HL-60 (cell line): ENCODE measurements at regions not wholly inside any gene's neighbourhood (a gene's known extent, or its start where the extent isn't known, plus 50 kb on each side); places are given as distances from the start of the nearest gene placed in this dataset.
"Not testable (repeated sequence)": the region's sequence is repeated elsewhere in the genome, so short reads cannot be mapped to it uniquely, and the experiment has no call there.

Experiments
- DNase-seq, 2 experiments: peaks; one replicate each; pipeline ENCODE4 v3.0.0-alpha.2; 2010 to 2020; ENCODE audit warnings: low read depth in 1 of 2, low spot score in 1 of 2
- H3K27ac ChIP-seq: fragments of 250-450 bp; sonication (Bioruptor Pico); replicated peaks from 2 replicates; pipeline ENCODE4 v1.5.1; 2020; ENCODE audit warnings: mild to moderate bottlenecking, moderate library complexity
- H3K27me3 ChIP-seq: fragments of 250-450 bp; sonication (Bioruptor Pico); 2 replicates; pipeline ENCODE4 v1.5.1; 2021; ENCODE audit warnings: mild to moderate bottlenecking, moderate library complexity; ENCODE audit not compliant: insufficient read depth, poor library complexity, severe bottlenecking
- H3K4me3 ChIP-seq: replicated peaks from 2 replicates; pipeline ENCODE4 v1.5.1; 2011; ENCODE audit warnings: mild to moderate bottlenecking, control low read depth, low read length; ENCODE audit not compliant: insufficient read depth
- GABPA ChIP-seq: IDR thresholded peaks from 2 replicates; pipeline ENCODE4 v1.6.1; 2012; ENCODE audit warnings: low read depth
- POLR2AphosphoS5 ChIP-seq: IDR thresholded peaks from 2 replicates; pipeline ENCODE4 v1.6.1; 2012; ENCODE audit warnings: low read depth
- SPI1 ChIP-seq: IDR thresholded peaks from 2 replicates; pipeline ENCODE4 v1.6.1; 2012; ENCODE audit warnings: low read depth, mild to moderate bottlenecking, borderline replicate concordance
- TF ChIP-seq, protein P1 (sequence below): IDR thresholded peaks from 2 replicates; pipeline ENCODE4 v1.6.1; 2012; ENCODE audit warnings: low read depth; ENCODE audit not compliant: insufficient replicate concordance
- TF ChIP-seq, protein P2 (sequence below): IDR thresholded peaks from one replicate; pipeline ENCODE4 v1.5.1; 2011; ENCODE audit warnings: low read length, control low read depth, inconsistent platforms; ENCODE audit not compliant: insufficient read depth

DNA sequence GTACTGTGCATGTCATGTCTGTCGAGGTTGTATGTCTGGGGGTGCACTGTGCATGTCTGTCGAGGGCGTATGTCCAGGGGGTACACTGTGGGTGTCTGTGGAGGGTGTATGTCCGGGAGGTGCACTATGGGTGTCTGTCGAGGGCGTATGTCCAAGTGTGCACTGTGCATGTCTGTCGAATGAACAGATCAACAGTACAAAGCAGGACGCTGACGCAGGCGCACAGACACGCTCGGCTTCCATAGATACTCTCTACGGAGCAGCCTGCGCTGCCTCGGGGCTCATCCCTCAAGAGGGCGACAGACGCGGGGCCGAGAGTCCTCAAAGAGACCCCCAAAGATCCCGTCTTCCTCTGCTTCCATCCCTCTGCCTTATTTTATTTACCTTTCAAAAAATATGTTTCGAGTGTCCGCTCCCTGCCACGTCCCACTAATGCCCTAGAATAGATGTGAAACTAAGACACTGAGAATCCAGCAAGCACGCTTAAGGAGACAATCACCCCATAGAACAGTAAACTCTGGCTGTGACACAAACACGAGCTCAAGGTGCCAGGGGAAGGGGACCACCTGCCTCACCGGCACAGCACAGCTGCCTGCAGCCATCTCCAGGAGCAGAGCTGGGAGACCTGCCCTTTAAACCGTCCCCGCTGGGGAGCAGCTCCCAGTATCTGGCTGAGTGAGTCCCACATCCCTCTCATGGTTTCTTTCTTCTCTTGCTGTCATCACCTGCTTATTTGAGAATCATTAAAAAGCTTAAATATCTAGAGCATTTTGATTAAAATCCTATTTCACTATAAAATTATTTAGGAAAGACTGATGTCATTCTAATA, 250.5 kb upstream of the MYT1L start:
- Histone ChIP-seq H3K27me3 (no peaks in the 10 kb centered on the region), H3K4me3 (no peak overlapping the region), H3K27ac (no peak overlapping the region)
- no peak for DNase-seq
- TF ChIP-seq POLR2AphosphoS5, result no peak
- TF ChIP-seq GABPA, result no peak
- TF ChIP-seq, protein P1, sequence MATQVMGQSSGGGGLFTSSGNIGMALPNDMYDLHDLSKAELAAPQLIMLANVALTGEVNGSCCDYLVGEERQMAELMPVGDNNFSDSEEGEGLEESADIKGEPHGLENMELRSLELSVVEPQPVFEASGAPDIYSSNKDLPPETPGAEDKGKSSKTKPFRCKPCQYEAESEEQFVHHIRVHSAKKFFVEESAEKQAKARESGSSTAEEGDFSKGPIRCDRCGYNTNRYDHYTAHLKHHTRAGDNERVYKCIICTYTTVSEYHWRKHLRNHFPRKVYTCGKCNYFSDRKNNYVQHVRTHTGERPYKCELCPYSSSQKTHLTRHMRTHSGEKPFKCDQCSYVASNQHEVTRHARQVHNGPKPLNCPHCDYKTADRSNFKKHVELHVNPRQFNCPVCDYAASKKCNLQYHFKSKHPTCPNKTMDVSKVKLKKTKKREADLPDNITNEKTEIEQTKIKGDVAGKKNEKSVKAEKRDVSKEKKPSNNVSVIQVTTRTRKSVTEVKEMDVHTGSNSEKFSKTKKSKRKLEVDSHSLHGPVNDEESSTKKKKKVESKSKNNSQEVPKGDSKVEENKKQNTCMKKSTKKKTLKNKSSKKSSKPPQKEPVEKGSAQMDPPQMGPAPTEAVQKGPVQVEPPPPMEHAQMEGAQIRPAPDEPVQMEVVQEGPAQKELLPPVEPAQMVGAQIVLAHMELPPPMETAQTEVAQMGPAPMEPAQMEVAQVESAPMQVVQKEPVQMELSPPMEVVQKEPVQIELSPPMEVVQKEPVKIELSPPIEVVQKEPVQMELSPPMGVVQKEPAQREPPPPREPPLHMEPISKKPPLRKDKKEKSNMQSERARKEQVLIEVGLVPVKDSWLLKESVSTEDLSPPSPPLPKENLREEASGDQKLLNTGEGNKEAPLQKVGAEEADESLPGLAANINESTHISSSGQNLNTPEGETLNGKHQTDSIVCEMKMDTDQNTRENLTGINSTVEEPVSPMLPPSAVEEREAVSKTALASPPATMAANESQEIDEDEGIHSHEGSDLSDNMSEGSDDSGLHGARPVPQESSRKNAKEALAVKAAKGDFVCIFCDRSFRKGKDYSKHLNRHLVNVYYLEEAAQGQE, result no peak
- TF ChIP-seq SPI1, result no peak
- TF ChIP-seq, protein P2, sequence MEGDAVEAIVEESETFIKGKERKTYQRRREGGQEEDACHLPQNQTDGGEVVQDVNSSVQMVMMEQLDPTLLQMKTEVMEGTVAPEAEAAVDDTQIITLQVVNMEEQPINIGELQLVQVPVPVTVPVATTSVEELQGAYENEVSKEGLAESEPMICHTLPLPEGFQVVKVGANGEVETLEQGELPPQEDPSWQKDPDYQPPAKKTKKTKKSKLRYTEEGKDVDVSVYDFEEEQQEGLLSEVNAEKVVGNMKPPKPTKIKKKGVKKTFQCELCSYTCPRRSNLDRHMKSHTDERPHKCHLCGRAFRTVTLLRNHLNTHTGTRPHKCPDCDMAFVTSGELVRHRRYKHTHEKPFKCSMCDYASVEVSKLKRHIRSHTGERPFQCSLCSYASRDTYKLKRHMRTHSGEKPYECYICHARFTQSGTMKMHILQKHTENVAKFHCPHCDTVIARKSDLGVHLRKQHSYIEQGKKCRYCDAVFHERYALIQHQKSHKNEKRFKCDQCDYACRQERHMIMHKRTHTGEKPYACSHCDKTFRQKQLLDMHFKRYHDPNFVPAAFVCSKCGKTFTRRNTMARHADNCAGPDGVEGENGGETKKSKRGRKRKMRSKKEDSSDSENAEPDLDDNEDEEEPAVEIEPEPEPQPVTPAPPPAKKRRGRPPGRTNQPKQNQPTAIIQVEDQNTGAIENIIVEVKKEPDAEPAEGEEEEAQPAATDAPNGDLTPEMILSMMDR, result no peak

DNA sequence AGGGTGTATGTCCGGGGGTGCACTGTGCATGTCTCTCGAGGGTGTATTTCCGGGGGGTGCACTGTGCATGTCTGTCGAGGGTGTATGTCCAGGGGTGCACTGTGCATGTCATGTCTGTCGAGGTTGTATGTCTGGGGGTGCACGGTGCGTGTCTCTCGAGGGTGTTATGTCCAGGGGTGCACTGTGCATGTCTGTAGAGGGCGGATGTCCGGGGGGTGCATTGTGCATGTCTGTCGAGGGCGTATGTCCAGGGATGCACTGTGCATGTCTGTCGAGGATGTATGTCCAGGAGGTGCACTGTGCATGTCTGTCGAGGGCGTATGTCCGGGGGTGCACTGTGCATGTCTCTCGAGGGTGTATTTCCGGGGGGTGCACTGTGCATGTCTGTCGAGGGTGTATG, 249.8 kb upstream of the MYT1L start:
- H3K27me3 ChIP-seq, H3K4me3 ChIP-seq, DNase-seq, H3K27ac ChIP-seq: not testable (repeated sequence)

DNA sequence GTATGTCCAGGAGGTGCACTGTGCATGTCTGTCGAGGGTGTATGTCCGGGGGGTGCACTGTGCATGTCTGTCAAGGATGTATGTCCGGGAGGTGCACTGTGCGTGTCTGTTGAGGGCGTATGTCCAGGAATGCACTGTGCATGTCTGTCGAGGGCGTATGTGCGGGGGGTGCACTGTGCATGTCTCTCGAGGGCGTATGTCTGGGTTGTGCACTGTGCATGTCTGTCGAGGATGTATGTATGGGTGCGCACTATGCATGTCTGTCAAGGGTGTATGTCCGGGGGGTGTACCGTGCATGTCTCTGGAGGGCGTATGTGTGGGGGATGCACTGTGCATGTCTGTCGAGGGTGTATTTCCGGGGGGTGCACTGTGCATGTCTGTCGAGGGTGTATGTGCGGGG, 249.3 kb upstream of the MYT1L start:
- no peak overlapping the region for H3K4me3 ChIP-seq
- TF ChIP-seq POLR2AphosphoS5, result no peak
- TF ChIP-seq, protein P1, result no peak
- TF ChIP-seq, protein P2, result no peak
- TF ChIP-seq GABPA, result no peak
- no peak for TF ChIP-seq SPI1
- no peaks in the 10 kb centered on the region for H3K27me3 ChIP-seq
- H3K27ac ChIP-seq, result no peak overlapping the region
- no peak for DNase-seq

DNA sequence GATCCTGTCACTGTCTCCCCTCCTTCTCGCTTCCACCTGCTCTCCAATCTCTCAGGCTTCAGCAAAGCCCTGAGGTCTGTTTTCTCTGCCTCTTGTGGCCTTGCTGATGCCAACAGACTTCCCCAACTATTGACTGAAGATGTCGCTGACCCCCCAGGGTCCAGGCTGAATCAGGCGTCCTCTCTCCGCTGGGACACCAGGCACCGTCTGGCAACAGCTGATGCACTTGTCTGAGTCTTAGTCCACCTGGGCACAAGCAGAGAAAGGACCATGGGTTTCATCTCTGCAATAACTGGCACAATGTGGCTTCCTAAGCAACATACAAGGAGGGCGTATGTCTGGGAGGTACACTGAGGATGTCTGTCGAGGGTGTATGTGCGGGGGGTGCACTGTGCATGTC, 248.7 kb upstream of the MYT1L start:
- H3K27ac ChIP-seq, result no peak overlapping the region
- H3K27me3 ChIP-seq, result no peaks in the 10 kb centered on the region
- TF ChIP-seq POLR2AphosphoS5, result no peak
- TF ChIP-seq, protein P2, result no peak
- TF ChIP-seq SPI1, result no peak
- TF ChIP-seq, protein P1, result no peak
- TF ChIP-seq GABPA, result no peak
- no peak overlapping the region for H3K4me3 ChIP-seq
- DNase-seq, result no peak
